NCI-H1092 (cell line): ENCODE measurements at regions not wholly inside any gene's neighbourhood (a gene's known extent, or its start where the extent isn't known, plus 50 kb on each side); places are given as distances from the start of the nearest gene placed in this dataset.
A peak's percentile ranks its signal among the peaks of the same experiment; 100 is the strongest.

Experiments used
- DNase-seq: peaks from one replicate; lab custom pipeline; 2025; lab: John Stamatoyannopoulos, UW

DNA sequence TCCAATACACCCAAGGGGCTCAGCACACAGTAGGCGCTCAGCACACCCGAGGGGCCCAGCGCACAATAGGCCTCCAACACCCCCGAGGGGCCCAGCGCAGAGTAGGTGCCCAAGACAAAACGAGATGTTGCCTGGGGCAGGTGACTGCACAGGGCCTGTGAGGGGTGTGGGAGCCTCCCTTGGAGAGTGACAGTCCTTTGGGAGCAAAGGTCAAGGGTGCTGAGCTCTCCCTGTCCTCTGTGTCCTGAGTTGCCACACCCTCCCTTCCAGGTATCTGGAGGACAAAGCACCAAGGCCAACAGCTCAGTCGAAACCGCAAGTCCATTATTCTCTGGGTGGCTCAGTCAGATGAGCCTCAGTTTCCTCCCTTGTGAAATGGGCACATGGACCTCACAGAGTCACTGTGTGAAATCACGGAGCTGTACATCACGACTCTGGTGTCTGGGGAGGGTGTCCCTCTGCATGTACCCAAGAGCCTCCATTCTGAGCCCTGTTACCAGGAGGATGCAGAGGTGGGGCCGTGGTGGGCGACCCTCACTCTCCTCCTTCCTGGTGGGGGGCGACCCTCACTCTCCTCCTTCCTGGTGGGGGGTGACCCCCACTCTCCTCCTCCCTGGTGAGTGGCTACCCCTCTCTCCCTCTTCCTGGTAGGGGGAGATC lies 81.3 kb downstream of the FOXL3 start:
- no peak for DNase-seq

DNA sequence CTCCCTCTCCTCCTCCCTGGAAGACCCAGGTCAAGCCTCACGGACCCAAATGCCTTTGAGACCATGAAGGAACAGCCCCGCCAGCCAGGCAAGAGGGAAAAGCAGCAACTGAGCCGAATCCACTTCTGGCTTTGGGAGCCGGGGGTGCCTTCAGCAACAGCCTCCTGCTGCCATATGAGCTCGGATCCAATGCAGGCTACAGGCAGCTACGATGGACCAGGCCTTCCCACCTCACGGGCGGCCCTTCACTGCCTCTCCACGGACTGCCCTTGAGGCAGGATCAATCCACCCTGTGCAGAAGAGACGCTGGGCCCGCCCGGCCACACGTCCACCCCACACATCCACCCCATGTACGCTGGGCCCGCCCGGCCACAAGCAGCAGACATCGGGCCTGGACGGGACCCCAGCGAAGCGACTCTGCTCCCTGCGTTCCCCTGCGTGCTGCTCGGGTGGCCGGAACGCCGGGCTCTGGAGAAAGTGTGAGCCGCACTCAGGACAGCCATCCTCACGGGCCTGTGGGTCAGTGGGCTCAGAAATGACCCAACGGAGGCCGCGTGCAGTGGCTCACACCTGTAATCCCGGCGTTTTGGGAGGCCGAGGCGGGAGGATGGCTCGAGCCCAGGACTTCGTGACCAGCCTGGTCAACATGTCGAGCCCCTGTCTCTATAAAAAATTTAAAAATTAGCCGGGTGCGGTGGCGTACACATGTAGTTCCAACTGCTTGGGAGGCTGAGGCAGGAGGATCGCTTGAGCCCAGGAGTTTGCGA lies 82.0 kb downstream of the FOXL3 start:
- no peak for DNase-seq

DNA sequence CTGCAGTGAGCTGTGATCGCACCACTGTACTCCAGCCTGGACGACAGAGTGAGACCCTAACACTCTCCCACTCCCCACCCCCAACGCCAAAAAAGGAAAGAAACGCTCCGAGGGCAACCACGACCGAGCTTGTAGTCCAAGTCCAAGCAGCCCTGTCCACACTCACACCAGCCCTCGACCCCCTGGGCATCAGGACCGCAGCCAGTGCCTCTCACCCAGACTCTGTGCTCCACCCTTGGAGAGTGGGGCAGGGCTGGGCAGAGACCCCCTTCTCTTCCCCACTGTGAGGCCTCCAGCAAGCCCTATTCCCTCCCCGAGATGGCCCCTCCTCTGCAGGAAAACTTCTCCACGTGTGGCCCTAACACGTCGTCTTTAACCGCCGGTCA lies 82.6 kb downstream of the FOXL3 start:
- no peak for DNase-seq

DNA sequence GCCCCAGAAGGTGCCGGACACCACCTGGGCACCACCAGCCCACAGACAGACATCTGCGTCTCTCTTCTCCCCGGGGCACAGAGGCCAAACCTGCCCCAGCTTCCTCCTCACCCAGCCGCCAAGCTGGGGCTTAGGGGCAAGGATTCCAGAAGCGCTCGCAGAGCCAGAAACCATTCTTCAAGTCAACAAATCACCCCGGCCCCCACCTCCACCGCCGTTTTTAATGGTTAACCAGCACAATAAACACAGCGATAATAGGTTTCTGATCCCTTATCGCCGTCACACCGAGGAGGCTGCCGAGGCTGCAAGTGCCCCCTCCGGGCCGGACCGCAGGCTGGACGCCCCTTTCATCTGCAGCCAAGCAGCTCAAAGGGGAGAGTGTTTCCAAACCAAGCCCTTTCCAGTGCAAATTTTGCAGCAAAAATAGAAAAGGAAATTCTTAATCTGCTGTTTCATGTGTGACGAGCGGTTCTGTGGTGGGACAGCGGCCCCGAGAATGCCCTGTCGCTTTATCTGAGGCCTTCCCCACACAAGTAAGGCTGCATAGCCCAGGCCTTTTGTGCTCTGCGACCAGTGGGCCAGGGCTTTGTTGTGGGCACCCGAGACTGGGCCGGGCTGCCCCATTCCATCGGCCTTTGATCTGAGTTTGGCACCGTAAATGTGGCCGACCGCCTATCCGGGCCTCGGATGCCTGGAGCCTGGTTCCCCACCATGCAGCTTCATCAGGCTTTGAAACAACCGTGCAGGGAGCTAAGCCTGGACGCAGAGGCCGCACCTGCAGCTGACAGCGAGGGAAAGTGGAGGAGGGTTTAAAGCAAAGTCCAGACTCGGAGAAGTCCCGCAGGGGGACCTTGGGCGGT lies 83.2 kb downstream of the FOXL3 start:
- no peak for DNase-seq

DNA sequence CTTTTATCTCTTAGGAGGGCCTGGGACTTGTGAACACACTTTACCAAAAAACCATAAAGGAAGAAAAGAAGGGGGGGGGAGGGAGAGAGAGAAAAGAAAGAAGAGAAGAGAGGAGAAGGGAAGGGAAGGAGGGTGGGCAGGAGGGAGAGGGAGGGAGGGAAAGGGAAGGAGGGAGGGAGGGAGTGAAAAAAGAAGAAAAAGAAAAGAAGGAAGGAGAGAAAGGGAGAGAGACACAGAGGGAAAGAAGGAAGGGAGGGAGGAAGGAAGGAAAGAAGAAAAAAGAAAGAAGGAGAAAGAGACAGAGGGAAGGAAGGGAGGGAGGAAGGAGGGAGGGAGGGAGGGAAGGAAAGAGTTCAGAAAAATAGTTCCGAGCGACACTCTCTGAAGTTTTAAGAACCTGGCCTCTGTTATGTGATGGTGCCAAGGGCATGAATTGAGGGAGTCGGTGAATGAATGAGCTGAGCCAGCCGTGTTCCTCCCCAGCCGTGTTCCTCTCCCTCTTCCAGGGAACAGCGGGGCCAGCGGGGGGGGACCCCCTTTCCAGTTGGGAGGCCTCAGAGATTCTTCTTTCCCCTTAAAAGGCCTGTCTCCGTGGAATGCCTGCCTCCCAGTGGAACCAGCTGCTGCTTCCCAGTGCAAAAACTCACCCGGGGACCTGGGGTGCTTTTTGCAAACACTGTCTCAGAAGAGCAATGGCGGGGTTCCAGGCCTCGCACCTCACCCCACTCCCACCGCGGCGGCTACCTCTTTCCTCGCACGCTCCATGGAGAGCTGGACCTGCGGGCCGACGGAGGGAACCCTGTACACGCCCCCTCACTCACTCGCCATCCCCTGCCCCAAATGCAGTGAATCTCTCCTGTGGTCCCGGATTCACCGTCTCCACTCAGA lies 84.1 kb downstream of the FOXL3 start:
- no peak for DNase-seq

DNA sequence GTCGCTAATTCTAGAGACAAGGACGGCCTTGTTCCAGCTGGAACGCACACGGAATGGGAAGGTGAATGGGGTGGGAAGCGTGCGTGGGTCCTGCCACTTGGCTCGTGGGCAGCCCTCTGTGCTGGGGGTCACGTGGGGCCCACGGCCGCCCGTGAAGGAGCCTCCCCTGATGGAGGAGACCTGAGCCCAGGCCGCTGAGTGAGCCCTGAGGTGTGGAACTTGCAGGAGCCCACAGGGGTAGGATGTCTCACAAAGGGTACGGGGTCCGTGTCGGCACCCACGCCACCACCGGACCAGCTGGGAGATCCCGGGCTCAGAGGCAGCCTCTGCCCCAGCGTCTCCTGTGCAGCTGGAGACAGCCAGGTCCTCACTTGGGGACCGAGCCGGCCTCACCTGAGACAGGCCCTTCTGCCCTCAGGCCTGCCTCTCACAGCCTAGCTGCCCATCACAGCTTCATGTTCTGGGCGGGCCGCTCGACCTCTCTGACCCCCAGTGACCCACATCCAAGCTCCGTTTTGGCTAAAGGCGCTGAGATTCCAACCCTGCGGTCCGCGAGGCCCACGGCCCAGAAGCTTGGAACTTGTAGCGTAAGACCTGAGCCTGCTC lies 84.8 kb downstream of the FOXL3 start:
- no peak for DNase-seq

DNA sequence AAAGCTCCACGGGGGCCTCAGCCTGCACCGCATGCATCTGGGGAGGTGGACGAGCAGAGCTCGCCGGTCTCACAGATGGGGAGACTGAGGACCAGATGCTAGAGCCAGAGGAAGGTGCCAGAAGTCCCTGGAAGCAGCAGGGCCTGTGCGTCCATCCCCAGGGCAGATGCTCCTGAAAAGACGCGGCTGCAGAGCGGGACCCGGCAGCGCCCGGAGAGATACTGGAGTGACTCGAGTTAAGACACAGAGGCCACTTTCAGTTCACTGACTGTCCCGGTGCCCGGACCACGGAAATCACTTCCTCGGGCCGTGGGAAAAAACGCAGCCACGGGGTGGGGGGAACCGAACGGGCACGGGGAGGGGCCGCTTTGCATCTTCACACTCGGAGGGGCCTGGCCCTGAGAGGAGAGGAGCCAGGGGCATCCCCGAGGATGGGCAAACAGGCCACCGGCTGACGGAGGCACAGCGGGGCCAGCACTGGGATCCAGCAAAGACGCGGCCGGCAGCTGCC lies 85.4 kb downstream of the FOXL3 start:
- no peak for DNase-seq

DNA sequence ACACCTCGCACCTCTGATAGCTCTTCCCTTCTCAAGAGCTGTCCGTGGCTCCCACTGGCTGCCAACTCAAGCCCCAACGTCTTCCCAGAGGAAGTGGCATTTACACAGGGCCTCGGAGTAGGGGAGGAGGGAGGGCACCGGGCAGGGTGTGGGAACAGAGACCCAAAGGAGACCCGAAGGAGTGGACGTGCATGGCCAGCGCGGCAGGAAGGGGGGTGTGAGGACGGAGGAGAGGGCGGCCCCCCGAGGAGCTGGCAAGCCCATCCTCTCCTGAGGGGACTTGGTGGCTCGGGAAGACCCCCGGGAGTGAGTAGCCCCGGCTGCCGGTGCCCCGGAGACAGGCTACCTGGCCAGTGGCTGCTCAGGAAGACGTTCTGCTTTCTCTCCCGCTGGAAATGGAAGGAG lies 85.9 kb downstream of the FOXL3 start:
- no peak for DNase-seq

DNA sequence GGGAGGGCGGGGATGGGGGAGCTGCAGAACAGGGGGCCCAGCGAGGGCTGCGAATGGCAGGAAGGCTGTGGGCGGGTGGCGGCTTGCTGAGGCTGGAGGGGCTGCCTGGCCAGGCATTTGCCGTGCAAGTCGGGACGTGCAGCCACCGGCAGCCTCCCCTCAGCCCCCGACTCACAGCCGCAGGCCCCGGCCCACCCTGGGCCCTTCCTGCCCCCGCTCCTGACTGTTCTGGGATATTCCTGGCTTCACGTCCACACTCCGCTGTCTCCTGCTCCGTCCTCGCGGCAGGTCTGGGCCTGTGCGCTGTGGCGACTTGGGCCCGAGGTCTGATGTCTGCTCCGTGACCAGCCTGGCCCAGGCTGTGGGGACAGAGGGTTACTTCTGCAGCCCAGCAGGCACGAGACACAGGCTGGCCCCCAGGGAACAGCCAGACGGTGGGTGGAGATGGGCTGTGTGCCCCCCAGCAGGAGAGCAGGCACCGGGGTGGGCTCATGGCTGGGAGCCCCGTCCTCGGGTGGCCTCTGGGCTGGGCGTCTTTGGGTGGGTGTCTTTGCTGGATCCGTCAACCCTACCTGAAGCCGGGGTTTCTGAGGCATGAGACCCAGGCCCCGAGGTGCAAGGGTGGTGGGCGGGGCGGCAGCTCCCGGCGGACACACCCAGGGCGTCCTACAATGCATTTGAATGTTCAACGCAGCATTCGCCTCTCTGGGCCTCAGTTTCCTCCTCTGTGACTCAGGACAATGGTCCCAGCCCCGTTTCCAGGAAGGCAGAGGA lies 86.5 kb downstream of the FOXL3 start:
- DNase-seq = no peak

DNA sequence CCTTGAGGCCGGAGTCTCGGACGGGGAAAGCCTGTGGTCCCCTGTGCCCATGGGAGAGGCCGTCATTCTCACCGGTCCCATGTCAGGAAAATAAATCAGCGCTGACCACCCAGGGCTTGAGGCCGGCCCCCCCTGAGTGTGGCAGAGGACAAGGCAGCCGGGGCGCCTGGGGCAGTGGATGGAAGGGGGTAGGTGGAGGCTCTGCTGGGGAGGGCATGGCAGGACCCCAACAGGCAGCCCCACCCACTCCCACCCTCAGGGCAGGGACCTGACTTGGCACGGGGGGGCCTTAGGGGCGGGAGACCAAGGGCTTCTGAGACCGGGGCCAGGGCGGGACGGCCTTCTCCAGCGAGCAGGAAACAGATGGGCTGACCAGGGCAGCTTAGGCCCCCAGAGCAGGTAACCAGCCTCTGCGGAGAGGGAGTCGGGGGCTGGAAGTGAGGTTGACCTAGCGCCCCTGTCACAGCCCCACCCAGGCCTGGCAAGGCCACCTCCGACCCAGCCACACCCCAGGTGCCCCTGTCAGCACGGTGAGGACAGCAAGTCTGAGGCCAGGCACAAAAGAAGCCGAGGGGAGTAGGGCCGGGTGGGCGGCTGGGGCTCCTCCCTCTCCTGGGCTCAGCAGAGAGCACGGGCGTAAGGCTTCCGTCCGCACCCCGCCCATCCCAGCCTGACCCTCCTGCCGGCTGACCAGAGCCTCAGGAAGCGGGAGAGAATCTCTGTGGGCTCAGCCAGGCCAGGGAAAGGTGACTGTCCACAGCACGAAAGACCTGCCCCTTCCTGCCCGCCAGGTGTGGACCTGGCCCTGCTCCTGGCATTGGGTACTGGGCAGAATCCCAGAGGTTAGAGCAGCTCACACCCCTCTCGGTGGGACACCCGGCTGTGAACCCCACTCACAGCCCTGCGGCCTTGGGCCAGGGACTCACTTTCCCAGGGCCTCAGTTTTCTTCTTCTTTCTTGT lies 87.4 kb downstream of the FOXL3 start:
- no peak for DNase-seq

DNA sequence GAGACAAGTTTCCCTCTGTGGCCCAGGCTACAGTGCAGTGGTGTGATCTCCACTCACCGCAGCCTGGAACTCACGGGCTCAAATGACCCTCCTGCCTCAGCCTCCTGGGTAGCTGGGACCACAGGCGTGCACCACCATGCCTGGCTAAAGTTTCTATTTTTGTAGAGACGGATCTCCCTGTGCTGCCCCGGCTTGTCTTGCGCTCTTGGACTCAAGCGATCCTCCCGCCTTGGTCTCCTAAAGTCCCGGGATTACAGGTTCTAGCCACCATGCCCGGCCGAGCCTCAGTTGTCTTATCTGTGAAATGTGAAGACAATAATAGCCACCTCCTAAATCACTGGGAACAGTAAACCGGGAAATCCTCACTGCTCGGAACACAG lies 88.1 kb downstream of the FOXL3 start:
- no peak for DNase-seq

DNA sequence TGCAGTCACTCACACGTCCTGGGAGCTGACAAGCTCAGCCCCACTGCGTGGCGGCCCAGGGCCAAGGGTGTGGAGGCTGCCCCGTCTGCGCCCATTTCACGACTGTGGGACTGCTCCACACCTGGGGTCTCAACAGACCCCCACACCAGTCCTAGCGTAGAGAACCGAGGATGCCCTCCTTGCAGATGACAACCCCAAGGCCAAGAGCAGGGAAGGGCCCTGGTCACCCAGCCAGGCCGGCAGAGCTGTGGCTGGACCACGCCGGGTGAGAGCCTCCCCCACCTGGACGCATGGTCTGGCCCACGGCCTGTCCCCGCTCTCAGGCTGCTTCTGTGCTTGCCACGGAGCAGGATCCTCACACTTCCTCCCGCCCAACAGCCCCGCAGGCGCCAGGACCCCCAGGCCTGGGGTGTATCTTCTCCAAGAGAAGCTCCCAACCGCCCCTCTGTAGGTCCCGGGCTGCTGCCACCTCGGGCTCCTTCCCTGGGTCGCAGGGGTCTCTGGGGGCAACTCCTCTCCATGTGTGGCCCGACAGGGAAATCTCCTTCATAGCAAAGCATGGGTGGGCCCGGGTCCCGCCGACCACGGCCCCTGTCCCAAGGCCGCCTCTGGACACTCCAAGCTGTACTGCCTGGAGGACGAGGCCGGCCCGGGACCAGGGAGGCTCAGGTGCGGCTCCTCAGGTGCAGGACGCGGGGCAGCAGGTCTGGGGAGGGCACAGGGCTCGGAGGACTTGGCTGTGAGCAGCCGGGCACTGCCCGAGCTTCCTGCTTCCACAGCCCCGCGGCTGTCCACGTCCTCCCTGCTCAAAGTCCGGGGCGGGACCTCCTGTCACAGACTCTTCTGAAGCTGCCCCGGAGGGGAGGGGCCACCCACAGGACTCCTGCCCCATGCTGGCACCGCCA lies 88.8 kb downstream of the FOXL3 start:
- DNase-seq = no peak

DNA sequence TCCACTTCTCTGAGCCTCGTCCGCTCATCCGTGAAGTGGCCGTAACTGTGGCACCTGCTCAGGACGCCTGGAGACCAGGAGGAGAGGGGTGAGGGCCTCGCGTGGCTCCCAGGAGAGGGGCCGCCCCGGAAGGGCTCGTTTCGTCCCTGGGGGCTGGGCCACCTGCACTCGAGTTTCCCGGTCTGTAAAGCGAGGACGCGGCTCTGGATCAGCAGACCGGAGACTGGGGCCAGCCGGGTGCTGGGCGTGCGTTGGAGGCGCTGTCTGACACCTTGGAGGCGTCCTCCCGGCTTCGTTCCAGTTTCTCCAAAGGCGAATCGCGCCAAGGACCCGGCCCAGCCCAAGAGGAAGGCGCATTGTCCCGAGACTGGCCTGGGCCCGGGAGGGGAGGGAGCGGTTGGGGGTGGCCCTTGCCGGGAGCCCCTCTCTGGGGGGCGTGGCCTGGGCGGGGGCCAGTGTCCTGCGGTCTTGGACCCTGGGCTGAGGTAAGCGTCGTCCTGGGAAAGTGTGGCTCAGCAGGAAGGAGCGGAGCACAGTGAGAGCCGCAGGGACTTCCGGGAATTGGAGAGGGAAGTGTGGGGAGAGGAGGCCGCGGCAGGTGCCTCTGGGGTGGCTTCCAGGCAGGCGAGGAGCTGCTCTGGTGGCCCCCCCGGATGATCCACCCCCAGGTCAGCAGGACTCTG lies 89.6 kb downstream of the FOXL3 start:
- peak; percentile 37 for DNase-seq

DNA sequence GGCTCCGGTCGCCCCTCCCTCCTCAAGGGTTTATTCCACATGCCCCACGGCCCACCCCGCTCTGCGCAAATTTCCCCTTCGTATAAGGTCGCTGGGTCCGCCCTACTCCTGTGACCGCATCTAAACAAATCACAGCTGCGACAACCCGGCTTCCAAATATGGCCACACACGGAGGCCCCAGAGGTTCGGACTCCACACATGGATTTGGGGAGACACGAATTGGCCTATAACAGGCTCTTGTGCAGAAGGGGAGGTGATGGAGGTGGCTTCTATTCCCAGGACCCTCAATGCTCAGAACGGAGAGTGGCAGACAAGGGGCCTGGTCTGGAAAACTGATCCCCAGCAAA lies 90.1 kb downstream of the FOXL3 start:
- no peak for DNase-seq

DNA sequence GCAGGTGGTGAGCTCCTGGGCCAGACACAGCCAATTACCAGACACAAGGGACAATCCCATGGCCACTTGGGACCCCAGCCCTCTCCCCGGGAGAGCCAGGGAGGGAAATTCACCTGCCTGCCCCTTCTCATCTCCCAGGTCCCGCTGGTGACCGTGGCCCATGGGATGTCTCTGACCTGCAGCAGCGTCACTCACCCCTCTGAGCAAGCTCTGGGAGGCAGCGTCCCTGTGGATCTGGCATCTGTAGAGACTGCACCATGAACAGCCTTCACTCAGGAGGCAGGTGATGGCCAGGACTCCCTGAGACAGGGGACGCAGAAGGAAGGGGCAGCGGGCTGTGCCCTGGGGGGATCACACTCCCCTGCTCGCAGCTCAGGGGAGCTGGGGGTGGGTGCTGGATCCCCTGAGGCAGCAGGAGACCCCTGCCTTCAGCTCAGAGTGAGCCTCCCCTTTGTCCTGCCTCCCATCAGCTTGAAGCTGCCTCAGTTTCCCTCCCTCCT lies 90.8 kb downstream of the FOXL3 start:
- no peak for DNase-seq

DNA sequence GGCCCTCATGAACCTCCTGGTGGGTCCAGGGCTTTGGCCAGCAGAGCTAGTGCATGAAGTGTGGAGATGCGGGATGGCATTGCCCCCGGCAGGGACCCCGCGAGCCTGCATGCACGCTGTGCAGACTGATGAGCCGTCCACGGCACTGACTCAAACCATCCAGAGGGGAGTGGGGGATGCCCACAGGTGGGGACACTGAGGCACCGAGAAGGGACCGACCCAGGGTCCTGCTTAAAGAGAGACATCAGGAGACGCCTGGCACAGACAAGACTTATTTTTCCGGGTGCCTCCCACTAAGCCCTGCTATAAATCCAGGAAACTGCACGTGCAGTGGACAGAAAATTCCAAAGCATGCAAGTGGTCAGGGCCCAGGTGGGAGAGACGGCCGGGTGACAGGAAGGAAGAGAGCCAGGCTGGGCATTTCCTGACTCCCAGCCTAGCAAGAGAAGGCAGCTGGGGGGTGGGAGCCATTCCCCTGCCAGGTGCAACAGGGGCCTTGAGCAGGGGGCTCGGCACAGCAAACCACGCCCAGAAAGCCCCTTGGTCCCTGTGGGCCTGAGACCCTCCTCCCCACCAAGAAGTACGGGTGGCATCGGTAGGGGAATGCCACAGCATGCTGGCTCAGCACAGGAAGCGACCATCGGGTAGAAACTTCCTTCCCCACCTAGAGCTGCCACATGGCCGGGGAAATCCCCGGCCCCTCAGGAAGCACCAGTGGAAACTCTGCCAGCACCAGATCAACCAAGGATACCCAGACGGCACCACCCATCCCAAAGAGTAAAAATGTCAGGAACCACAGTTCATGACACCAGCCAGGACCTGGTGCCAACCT lies 91.5 kb downstream of the FOXL3 start:
- no peak for DNase-seq

DNA sequence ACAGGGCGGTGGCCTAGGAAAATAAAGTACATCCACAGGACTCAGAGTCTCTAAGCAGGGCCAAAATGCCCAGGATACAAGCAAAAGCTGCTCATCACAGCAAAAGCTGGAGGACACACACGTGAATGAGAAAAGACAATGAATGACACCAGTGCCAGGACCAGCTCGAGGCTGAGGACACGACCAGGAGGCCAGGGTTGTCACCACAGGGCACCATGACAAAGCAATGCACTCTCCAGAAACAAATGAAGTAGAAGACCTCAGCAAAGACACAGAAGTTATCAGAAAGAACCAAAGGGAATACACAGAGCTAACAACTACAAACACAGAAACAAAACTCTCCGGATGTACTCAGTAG lies 92.1 kb downstream of the FOXL3 start:
- no peak for DNase-seq
